ENCODE measurements at regions not wholly inside any gene's neighbourhood (a gene's known extent, or its start where the extent isn't known, plus 50 kb on each side); places are given as distances from the start of the nearest gene placed in this dataset.
A peak's percentile ranks its signal among the peaks of the same experiment; 100 is the strongest.

- H3K9me3 Mint-ChIP-seq (ENCODE audit: unreplicated experiment): no peaks in the 10 kb centered on the region
- no peaks in the 10 kb centered on the region for H3K36me3 Mint-ChIP-seq (ENCODE audit: low read depth, unreplicated experiment)
- peaks cover 2% of the 10 kb centered on the region for H3K27me3 Mint-ChIP-seq (ENCODE audit: unreplicated experiment)
- no peaks in the 10 kb centered on the region for H3K4me1 Mint-ChIP-seq (ENCODE audit: unreplicated experiment)
- no peak overlapping the region for H3K4me3 Mint-ChIP-seq (ENCODE audit: unreplicated experiment)
- H3K27ac Mint-ChIP-seq (ENCODE audit: unreplicated experiment): no peak overlapping the region
- DNase-seq (ENCODE audit: low spot score): no peak
- TF ChIP-seq CTCF (IDR thresholded peaks at IDR 0.05; ENCODE audit: unreplicated experiment): no peak
Measured at GRCh38 chr5:62112689-62113228, 193.2 kb upstream of the KIF2A start.

GRCh38 chr5:62115014-62115413 is 191.0 kb upstream of the KIF2A start:
- Mint-ChIP-seq H3K36me3 (ENCODE audit: low read depth, unreplicated experiment) (no peaks in the 10 kb centered on the region), H3K4me1 (ENCODE audit: unreplicated experiment) (no peaks in the 10 kb centered on the region), H3K9me3 (ENCODE audit: unreplicated experiment) (no peaks in the 10 kb centered on the region), H3K27me3 (ENCODE audit: unreplicated experiment) (no peaks in the 10 kb centered on the region), H3K4me3 (ENCODE audit: unreplicated experiment) (no peak overlapping the region), H3K27ac (ENCODE audit: unreplicated experiment) (no peak overlapping the region)
- TF ChIP-seq CTCF (IDR thresholded peaks at IDR 0.05; ENCODE audit: unreplicated experiment): no peak
- DNase-seq (ENCODE audit: low spot score): no peak

- Mint-ChIP-seq H3K27ac (ENCODE audit: unreplicated experiment) (no peak overlapping the region), H3K27me3 (ENCODE audit: unreplicated experiment) (peaks cover 3% of the 10 kb centered on the region), H3K4me1 (ENCODE audit: unreplicated experiment) (no peaks in the 10 kb centered on the region), H3K9me3 (ENCODE audit: unreplicated experiment) (no peaks in the 10 kb centered on the region), H3K36me3 (ENCODE audit: low read depth, unreplicated experiment) (no peaks in the 10 kb centered on the region), H3K4me3 (ENCODE audit: unreplicated experiment) (peak overlapping the region; percentile 24)
- DNase-seq (ENCODE audit: low spot score): no peak
- no peak for TF ChIP-seq CTCF (IDR thresholded peaks at IDR 0.05; ENCODE audit: unreplicated experiment)
Measured at GRCh38 chr5:62124266-62124665, 181.7 kb upstream of the KIF2A start.

- no peak overlapping the region for H3K27ac Mint-ChIP-seq (ENCODE audit: unreplicated experiment)
- DNase-seq (ENCODE audit: low spot score): no peak
- H3K4me1 Mint-ChIP-seq (ENCODE audit: unreplicated experiment): no peaks in the 10 kb centered on the region
- TF ChIP-seq CTCF (IDR thresholded peaks at IDR 0.05; ENCODE audit: unreplicated experiment): no peak
- peaks cover 3% of the 10 kb centered on the region for H3K27me3 Mint-ChIP-seq (ENCODE audit: unreplicated experiment)
- no peak overlapping the region for H3K4me3 Mint-ChIP-seq (ENCODE audit: unreplicated experiment)
- no peaks in the 10 kb centered on the region for H3K9me3 Mint-ChIP-seq (ENCODE audit: unreplicated experiment)
- H3K36me3 Mint-ChIP-seq (ENCODE audit: low read depth, unreplicated experiment): no peaks in the 10 kb centered on the region
Measured at GRCh38 chr5:62126090-62126489, 179.9 kb upstream of the KIF2A start.

- Mint-ChIP-seq H3K9me3 (ENCODE audit: unreplicated experiment) (no peaks in the 10 kb centered on the region), H3K27me3 (ENCODE audit: unreplicated experiment) (peaks cover 3% of the 10 kb centered on the region), H3K27ac (ENCODE audit: unreplicated experiment) (no peak overlapping the region), H3K36me3 (ENCODE audit: low read depth, unreplicated experiment) (no peaks in the 10 kb centered on the region), H3K4me3 (ENCODE audit: unreplicated experiment) (no peak overlapping the region), H3K4me1 (ENCODE audit: unreplicated experiment) (peaks cover 4% of the 10 kb centered on the region)
- no peak for DNase-seq (ENCODE audit: low spot score)
- no peak for TF ChIP-seq CTCF (IDR thresholded peaks at IDR 0.05; ENCODE audit: unreplicated experiment)
Measured at GRCh38 chr5:62127098-62127736, 178.8 kb upstream of the KIF2A start.
